Lower leg skin (tissue), 4 donors: ENCODE measurements at regions not wholly inside any gene's neighbourhood (a gene's known extent, or its start where the extent isn't known, plus 50 kb on each side); places are given as distances from the start of the nearest gene placed in this dataset.

Source experiments
- DNase-seq, 2 donors: peaks; one replicate each; pipeline ENCODE4 v3.0.0-alpha.2; 2019; ENCODE audit warnings: low spot score in 2 of 2
- H3K4me3 ChIP-seq: fragments of 200-600 bp; sonication (generic); 2 replicates; pipeline ENCODE4 v1.5.1; 2017; ENCODE audit warnings: mild to moderate bottlenecking, low read depth; ENCODE audit not compliant: poor library complexity, severe bottlenecking
- POLR2A ChIP-seq, 2 donors: fragments of 450-650 bp; IDR thresholded peaks; one replicate each; pipeline ENCODE4 v1.6.1; 2016 to 2017; ENCODE audit warnings: antibody characterized with exemption in 2 of 2, mild to moderate bottlenecking in 1 of 2, moderate library complexity in 1 of 2
- WGBS, 2 donors: methylation state at CpG; one replicate each; pipeline ENCODE4 v1.1.5; 2018; 5-methylcytosine and 5-hydroxymethylcytosine counted together
- intact Hi-C: fragments of 100-400 bp; cut with DNase I; formaldehyde crosslinking; loops from one replicate; pipeline ENCODE4 v1.15.0; 2023; ENCODE audit warnings: low total_unique reads
- TF ChIP-seq, protein P1 (sequence below), 3 donors: fragments of 450-650 bp; IDR thresholded peaks; one replicate each; pipeline ENCODE4 v1.5.1; 2016; ENCODE audit warnings: antibody characterized with exemption in 3 of 3, mild to moderate bottlenecking in 3 of 3, moderate library complexity in 2 of 3

- DNase-seq, result no peak
These were observed 1063.9 kb upstream of the CITED2 start for GRCh38 chr6:140438346-140438735.

GRCh38 chr6:140437619-140438345 lies 1063.3 kb upstream of the CITED2 start:
- H3K4me3 ChIP-seq, result no peak overlapping the region
- WGBS, 2 donors, result 64% methylated on average over 5 of the region's 5 CpGs
- intact Hi-C loops, result no loop called here
- DNase-seq, result no peak
- no peak for TF ChIP-seq POLR2A (IDR thresholded peaks at IDR 0.05)
- TF ChIP-seq, protein P1, sequence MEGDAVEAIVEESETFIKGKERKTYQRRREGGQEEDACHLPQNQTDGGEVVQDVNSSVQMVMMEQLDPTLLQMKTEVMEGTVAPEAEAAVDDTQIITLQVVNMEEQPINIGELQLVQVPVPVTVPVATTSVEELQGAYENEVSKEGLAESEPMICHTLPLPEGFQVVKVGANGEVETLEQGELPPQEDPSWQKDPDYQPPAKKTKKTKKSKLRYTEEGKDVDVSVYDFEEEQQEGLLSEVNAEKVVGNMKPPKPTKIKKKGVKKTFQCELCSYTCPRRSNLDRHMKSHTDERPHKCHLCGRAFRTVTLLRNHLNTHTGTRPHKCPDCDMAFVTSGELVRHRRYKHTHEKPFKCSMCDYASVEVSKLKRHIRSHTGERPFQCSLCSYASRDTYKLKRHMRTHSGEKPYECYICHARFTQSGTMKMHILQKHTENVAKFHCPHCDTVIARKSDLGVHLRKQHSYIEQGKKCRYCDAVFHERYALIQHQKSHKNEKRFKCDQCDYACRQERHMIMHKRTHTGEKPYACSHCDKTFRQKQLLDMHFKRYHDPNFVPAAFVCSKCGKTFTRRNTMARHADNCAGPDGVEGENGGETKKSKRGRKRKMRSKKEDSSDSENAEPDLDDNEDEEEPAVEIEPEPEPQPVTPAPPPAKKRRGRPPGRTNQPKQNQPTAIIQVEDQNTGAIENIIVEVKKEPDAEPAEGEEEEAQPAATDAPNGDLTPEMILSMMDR (IDR thresholded peaks at IDR 0.05), result no peak

More at GRCh38 chr6:140438346-140438735, 1063.9 kb upstream of the CITED2 start:
- intact Hi-C loops, result no loop called here
- WGBS, 2 donors, result 82% methylated on average over 2 of the region's 2 CpGs
- no peak for TF ChIP-seq POLR2A (IDR thresholded peaks at IDR 0.05)
- TF ChIP-seq, protein P1 (IDR thresholded peaks at IDR 0.05), result no peak
- no peak overlapping the region for H3K4me3 ChIP-seq

- TF ChIP-seq, protein P1 (IDR thresholded peaks at IDR 0.05), result no peak
- TF ChIP-seq POLR2A (IDR thresholded peaks at IDR 0.05), result no peak
These were observed 1061.8 kb upstream of the CITED2 start for GRCh38 chr6:140436023-140436811.

GRCh38 chr6:140434761-140435160 lies 1060.3 kb upstream of the CITED2 start:
- TF ChIP-seq, protein P1 (IDR thresholded peaks at IDR 0.05), result no peak
- TF ChIP-seq POLR2A (IDR thresholded peaks at IDR 0.05), result no peak
- intact Hi-C loops, result no loop called here
- H3K4me3 ChIP-seq, result no peak overlapping the region
- no peak for DNase-seq

More at GRCh38 chr6:140436023-140436811, 1061.8 kb upstream of the CITED2 start:
- 63 to 64% methylated on average over 2 of the region's 2 CpGs for whole genome bisulfite sequencing, 2 donors
- DNase-seq, result no peak
- no peak overlapping the region for H3K4me3 ChIP-seq
- intact Hi-C loops, result no loop called here

DNA sequence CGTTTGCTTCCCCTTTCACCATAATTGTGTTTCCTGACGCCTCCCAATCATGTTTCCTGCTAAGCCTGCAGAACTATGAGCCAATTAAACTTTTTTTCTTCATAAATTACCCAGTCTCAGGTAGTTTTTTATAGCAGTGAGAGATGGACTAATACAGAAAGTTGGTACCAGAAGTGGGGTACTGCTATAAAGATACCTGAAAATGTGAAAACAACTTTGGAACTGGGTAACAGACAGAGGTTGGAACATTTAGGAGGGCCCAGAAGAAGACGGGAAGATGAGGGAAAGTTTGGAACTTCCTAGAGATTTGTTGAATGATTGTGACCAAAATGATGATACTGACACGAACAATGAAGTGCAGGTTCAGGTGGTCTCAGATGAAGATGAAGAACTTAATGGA lies 1058.6 kb upstream of the CITED2 start:
- TF ChIP-seq, protein P1 (IDR thresholded peaks at IDR 0.05), result no peak
- TF ChIP-seq POLR2A (IDR thresholded peaks at IDR 0.05), result no peak
- WGBS, 2 donors, result 83 to 95% methylated on average over 4 of the region's 4 CpGs
- intact Hi-C loops, result no loop called here
- no peak overlapping the region for H3K4me3 ChIP-seq
- DNase-seq, result no peak
